ENCODE measurements at regions not wholly inside any gene's neighbourhood (a gene's known extent, or its start where the extent isn't known, plus 50 kb on each side); places are given as distances from the start of the nearest gene placed in this dataset.
"Not testable (repeated sequence)": the region's sequence is repeated elsewhere in the genome, so short reads cannot be mapped to it uniquely, and the experiment has no call there.

DNA sequence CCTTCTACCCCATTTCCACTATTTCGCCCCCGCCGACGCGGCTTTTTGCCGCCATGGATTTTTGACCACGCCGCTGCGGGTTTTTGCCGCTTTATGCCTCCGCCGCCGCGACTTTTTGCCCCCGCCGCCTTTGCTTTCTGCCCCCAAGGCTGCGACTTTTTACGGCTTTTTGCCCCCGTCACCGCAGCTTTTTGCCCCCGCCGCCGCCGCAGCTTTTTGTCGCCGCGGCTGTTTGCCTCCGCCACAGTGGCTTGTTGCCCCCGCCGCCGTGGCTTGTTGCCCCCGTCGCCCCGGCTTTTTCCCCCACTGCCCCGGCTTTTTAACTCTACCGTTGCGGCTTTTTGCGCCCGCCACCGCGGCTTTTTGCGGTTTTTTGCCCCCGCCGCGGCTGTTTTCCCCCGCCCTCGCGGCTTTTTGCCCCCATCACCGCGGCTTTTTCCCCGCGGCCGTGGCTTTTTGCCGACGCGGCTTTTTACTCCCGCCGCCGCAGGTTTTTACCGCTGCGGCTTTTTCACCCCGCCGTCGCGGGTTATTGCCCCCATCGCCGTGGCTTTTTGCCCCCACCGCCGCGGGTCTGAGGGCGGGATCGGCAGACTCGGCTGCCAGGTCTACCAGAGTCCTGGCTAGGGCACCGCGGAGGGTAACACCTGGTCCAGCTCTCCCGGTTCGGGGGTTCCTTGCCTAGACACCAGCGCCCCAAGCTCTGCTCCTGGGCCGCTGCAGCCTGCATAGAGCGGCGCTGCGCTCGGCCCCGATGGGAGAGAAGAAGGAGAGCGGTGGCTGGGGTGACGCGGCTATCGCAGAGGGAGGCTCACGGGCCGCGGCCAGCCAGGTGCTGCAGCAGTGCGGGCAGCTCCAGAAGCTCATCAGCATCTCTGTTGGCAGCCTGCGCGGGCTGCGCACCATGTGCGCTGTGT is 562.7 kb upstream of the WSB1 start:
- no peak for DNase-seq (ENCODE audit: low spot score in 2 of 2)
- 55 to 66% methylated on average over 95 to 96 of the region's 96 CpGs for whole genome bisulfite sequencing, 2 donors
- no peak overlapping the region for H3K4me3 ChIP-seq (ENCODE audit: low read depth, poor library complexity, severe bottlenecking)
- intact Hi-C loops (cut with DNase I; ENCODE audit: low total_unique reads) = no loop called here
- TF ChIP-seq, protein P1, sequence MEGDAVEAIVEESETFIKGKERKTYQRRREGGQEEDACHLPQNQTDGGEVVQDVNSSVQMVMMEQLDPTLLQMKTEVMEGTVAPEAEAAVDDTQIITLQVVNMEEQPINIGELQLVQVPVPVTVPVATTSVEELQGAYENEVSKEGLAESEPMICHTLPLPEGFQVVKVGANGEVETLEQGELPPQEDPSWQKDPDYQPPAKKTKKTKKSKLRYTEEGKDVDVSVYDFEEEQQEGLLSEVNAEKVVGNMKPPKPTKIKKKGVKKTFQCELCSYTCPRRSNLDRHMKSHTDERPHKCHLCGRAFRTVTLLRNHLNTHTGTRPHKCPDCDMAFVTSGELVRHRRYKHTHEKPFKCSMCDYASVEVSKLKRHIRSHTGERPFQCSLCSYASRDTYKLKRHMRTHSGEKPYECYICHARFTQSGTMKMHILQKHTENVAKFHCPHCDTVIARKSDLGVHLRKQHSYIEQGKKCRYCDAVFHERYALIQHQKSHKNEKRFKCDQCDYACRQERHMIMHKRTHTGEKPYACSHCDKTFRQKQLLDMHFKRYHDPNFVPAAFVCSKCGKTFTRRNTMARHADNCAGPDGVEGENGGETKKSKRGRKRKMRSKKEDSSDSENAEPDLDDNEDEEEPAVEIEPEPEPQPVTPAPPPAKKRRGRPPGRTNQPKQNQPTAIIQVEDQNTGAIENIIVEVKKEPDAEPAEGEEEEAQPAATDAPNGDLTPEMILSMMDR (IDR thresholded peaks at IDR 0.05) = no peak

DNA sequence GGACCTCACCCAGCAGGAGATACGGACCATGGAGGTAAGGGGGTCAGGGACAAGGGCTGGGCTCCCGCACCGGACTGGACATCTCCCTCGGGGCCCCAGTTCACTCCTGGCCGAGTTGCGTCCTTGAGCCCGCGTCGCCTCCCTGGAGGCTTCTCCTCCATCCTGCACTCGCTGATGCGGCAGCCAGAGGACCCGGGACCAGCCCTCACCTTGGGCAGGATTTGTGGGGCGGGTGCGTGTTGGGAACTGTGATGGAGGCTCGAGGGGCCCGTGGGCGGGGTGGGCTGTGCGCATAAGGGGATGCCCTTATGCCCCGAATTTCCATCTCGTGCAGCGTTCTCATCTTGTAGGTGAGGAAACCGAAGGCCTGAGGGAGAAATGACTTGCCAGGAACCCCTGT is 562.0 kb upstream of the WSB1 start:
- not testable (repeated sequence) for DNase-seq (ENCODE audit: low spot score in 2 of 2)

DNA sequence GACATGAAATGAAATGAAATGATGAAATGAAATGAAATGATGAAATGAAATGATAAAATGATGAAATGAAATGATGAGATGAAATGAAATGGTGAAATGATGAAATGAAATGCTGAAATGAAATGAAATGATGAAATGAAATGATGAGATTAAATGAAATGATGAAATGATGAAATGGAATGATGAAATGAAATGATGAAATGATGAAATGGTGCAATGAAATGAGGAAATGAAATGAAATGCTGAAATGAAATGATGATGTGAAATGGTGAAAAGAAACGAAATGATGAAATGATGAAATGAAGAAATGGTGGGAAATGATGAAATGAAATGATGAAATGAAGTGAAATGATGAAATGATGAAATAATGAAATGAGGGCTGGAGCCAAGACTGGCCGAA is 559.1 kb upstream of the WSB1 start:
- WGBS, 2 donors = 23 to 40% methylated on average over 1 to 2 of the region's 2 CpGs
- intact Hi-C loops (cut with DNase I; ENCODE audit: low total_unique reads); H3K4me3 ChIP-seq (ENCODE audit: low read depth, poor library complexity, severe bottlenecking); DNase-seq (ENCODE audit: low spot score in 2 of 2): not testable (repeated sequence)

More for the DNA sequence above, 562.0 kb upstream of the WSB1 start:
- intact Hi-C loops (cut with DNase I; ENCODE audit: low total_unique reads); H3K4me3 ChIP-seq (ENCODE audit: low read depth, poor library complexity, severe bottlenecking): not testable (repeated sequence)
- 63 to 76% methylated on average over 22 of the region's 22 CpGs for WGBS, 2 donors

DNA sequence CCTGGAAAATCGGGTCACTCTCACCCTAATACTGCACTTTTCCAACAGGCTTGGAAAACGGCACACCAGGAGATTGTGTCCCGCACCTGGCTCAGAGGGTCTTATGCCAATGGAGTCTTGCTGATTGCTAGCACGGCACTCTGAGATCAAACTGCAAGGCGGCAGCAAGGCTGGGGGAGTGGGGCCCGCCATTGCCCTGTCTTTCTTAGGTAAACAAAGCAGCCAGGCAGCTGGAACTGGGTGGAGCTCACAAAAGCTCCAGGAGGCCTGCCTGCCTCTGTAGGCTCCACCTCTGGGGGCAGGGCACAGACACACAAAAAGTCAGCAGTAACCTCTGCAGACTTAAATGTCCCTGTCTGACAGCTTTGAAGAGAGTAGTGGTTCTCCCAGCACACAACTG is 557.9 kb upstream of the WSB1 start:
- intact Hi-C loops (cut with DNase I; ENCODE audit: low total_unique reads); H3K4me3 ChIP-seq (ENCODE audit: low read depth, poor library complexity, severe bottlenecking); DNase-seq (ENCODE audit: low spot score in 2 of 2): not testable (repeated sequence)
- WGBS, 2 donors = 85 to 89% methylated on average over 3 to 6 of the region's 6 CpGs

DNA sequence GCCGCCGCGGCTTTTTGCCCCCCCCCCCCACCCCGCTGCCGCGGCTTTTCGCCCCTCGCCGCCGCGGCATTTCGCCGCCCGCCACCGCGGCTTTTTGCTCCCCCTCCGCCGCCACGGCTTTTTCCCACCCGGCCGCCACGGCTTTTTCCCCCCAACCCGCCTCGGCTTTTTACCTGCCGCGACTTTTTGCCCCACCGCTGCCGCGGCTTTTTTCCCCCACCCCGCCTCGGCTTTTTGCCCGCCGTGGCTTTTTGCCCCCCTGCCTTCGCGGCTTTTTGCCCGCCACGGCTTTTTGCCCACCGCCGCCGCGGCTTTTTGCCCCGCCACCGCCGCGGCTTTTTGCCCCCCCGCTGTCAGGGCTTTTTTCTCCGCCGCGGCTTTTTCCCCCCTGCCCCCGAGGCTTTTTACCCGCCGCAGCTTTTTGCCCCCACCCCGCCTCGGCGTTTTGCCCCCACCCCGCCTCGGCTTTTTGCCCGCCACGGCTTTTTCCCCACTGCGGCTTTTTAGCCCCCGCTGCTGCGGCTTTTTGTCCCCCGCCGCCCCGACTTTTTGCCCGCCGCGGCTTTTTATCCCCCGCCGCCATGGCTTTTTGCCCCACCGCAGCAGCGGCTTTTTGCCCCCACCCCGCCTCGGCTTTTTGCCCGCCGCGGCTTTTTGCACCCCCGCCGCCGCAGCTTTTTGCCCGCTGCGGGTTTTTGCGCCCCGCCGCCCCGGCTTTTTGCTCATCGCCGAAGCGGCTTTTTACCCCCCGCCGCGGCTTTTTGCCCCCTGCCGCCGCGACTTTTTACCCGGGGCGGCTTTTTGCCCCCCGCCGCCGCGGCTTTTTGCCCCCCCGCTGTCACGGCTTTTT is 527.8 kb upstream of the WSB1 start:
- no peak for DNase-seq (ENCODE audit: low spot score in 2 of 2)
- intact Hi-C loops (cut with DNase I; ENCODE audit: low total_unique reads) = no loop called here
- TF ChIP-seq, protein P1 (IDR thresholded peaks at IDR 0.05) = no peak
- TF ChIP-seq POLR2A (IDR thresholded peaks at IDR 0.05) = no peak
- H3K4me3 ChIP-seq (ENCODE audit: low read depth, poor library complexity, severe bottlenecking) = no peak overlapping the region
- WGBS, 2 donors = 46 to 58% methylated on average over 77 to 103 of the region's 103 CpGs

DNA sequence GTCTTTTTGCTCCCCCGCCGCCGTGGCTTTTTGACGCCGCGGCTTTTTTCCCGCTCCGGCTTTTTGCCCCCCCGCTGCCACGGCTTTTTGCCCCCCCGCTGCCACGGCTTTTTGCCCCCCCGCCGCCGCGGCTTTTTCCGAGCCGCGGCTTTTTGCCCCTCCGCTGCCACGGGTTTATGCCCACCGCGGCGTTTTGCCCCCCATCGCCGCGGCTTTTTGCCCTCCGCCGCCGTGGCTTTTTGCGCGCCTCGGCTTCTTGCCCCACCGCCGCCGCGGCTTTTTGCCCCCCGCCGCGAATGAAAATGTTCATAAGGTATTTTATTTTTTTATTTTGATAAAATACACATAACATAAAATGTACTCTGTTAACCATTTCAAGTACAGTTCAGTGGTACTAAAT is 527.2 kb upstream of the WSB1 start:
- DNase-seq (ENCODE audit: low spot score in 2 of 2) = no peak
- no peak overlapping the region for H3K4me3 ChIP-seq (ENCODE audit: low read depth, poor library complexity, severe bottlenecking)
- intact Hi-C loops (cut with DNase I; ENCODE audit: low total_unique reads) = no loop called here
- WGBS, 2 donors = 54 to 64% methylated on average over 30 to 31 of the region's 40 CpGs
- TF ChIP-seq POLR2A (IDR thresholded peaks at IDR 0.05) = no peak
- TF ChIP-seq, protein P1 (IDR thresholded peaks at IDR 0.05) = no peak

Measured in lower leg skin (tissue), 4 donors.